HepG2 (cell line): ENCODE measurements at regions not wholly inside any gene's neighbourhood (a gene's known extent, or its start where the extent isn't known, plus 50 kb on each side); places are given as distances from the start of the nearest gene placed in this dataset.

Experiments
- POLR2AphosphoS5 ChIP-seq: IDR thresholded peaks from 2 replicates; pipeline ENCODE4 v1.6.1; 2012; ENCODE audit warnings: low read depth, low read length
- SUZ12 ChIP-seq: fragments of 150-350 bp; IDR thresholded peaks from 2 replicates; pipeline ENCODE4 v1.6.1; 2014; ENCODE audit warnings: low read depth, low read length

DNA sequence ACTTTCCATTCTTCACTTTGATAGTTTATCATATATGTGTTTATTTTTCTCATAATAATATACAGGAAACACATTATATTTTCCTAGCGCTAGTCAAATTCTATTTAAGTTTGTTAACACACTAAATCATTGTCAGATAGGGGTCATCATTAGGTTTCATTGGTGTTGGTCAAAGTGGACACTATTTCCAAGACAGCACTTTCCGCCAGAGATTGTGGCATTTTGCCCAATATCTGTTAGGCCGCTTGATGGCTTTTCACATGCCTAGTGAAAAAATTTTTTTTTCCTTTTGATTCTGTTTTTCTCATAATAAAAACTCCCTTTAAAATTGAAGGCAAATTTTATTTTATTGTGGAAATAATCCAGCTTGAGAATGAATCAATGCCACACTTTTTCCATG lies 495.4 kb upstream of the AKR1E2 start:
- TF ChIP-seq POLR2AphosphoS5 (no peak), SUZ12 (no peak)
